NCI-H82 (cell line): ENCODE measurements at regions not wholly inside any gene's neighbourhood (a gene's known extent, or its start where the extent isn't known, plus 50 kb on each side); places are given as distances from the start of the nearest gene placed in this dataset.

Source experiments
- DNase-seq: peaks from one replicate; lab custom pipeline; 2025; lab: John Stamatoyannopoulos, UW

- DNase-seq: peak; percentile 97
These were observed 102.4 kb upstream of the ST6GALNAC5 start for GRCh38 chr1:76764638-76765454.

- DNase-seq: peak; percentile 43
These were observed 100.9 kb upstream of the ST6GALNAC5 start for GRCh38 chr1:76766381-76766780.

- DNase-seq: peak; percentile 90
These were observed 97.4 kb upstream of the ST6GALNAC5 start for GRCh38 chr1:76769911-76770310.

GRCh38 chr1:76770979-76771378 lies 96.3 kb upstream of the ST6GALNAC5 start:
- DNase-seq: peak; percentile 47

GRCh38 chr1:76781447-76781846 lies 85.8 kb upstream of the ST6GALNAC5 start:
- no peak for DNase-seq

GRCh38 chr1:76782809-76783208 lies 84.5 kb upstream of the ST6GALNAC5 start:
- DNase-seq: no peak

DNA sequence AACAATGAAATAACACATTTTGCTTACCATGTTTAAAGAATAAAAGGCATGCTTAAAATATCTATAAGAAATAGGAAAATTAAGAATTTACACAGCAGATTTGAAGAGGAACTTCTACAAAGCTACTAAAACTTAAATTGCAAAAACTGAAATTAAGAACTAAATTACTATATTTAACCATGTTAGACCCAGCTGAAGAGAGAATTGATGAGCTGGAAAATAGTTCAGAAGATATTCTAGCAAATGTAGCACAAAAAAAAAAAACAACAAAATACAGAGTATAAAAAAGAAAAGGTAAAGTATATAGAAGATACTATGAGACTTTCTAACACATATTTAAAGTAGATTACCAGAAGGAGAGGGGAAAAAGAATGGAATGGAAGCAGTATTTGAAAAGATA lies 82.8 kb upstream of the ST6GALNAC5 start:
- no peak for DNase-seq

- no peak for DNase-seq
These were observed 81.1 kb upstream of the ST6GALNAC5 start for GRCh38 chr1:76786222-76786621.

DNA sequence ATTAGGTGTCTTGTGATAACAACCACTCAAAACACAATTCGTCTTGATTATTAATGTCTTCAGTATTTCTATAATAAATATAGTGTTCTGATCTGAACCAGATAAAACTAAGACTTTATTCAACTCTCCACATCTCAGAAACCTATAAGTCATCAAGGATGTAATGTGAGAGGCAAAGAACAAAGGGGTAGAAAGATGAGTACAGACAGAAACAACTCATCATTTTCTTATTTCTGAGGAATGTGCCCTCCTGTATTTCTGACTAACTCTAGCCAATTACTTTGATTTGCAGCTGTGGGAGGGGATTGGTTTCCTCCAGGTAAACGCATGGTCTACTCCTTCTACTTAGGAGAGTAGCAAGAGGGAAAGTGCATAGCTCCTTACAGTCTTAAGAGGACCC lies 73.7 kb upstream of the ST6GALNAC5 start:
- DNase-seq: no peak

GRCh38 chr1:76799700-76800099 lies 67.6 kb upstream of the ST6GALNAC5 start:
- DNase-seq: no peak

GRCh38 chr1:76802094-76802493 lies 65.2 kb upstream of the ST6GALNAC5 start:
- DNase-seq: peak; percentile 98

DNA sequence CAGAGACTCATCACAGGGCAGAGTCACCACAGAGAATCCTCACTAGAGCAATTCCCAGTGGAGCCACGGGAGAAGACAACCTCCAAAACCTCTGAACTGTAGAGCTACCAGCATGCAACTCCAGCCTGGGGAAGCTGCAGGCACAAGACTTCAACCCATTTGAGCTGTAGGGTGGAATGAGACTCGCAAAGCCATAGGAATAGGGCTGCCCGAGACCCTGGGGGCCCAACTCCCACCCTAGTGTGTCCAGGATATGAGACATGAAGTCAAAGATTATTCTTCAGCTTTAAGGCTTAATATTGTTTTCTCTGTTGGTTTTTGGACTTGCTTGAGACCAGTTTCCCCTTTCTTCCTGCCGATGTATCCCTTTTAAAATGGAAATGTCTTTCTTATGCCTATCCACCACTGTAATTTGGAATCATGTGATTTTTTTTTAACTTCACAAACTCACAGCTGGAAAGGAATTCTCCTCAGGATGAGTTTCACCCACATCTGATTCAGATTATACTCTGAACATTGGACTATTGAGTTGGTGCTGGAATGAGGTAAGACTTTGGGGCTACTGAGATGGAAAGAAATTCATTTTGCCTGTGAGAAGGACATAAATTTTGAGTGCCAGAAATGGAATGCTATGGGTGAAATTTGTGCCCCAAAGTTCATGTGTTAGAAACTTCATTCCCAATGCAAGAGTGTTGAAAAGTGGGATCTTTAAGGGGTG lies 59.6 kb upstream of the ST6GALNAC5 start:
- DNase-seq: no peak
